ENCODE measurements at regions not wholly inside any gene's neighbourhood (a gene's known extent, or its start where the extent isn't known, plus 50 kb on each side); places are given as distances from the start of the nearest gene placed in this dataset.

DNA sequence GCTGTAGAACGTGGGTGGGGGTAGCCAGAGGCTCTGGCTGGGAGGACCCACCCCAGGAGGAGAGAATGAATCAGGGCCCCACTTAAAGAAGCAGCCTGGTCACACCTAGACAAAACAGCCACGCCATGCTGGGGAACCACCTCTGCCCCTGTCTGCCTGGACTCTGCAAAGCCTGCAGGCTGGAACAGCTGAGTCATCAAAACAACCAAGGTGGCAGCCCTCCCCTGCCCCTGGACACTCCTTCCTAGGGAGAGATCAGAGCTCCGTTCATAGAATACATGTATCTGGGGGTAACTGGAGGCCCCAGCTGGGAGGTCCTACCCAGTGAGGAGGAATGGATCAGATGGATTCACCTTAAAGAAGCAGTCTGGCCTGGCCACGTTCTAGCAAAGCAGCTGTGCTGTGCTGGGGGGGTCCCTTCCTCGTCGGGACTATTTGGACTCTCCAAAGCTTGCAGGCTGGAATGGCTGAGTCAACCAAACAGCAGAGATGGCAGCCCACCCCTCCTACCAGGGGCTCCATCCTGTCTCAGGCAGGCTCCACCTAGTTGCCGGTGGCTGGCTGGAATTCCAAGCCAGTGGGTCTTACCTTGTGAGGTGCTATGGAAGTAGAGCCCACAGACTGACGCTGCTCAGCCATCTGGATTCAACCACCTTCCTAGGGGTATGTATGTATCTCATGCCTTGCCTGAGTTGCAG lies 50.5 kb upstream of the NT5C1B start:
- DNase-seq = no peak
